Adrenal gland (tissue), 9 donors: ENCODE measurements at regions not wholly inside any gene's neighbourhood (a gene's known extent, or its start where the extent isn't known, plus 50 kb on each side); places are given as distances from the start of the nearest gene placed in this dataset.
"Not testable (repeated sequence)": the region's sequence is repeated elsewhere in the genome, so short reads cannot be mapped to it uniquely, and the experiment has no call there.

Source experiments
- DNase-seq, 7 donors: peaks; one replicate each; pipeline ENCODE4 v3.0.0-alpha.2; 2019 to 2020
- H3K27ac ChIP-seq, 5 donors: fragments of 200-600 bp; sonication (generic) in 4 of 5; 1 replicate in 3 of 5; 2 replicates in 2 of 5; pipeline versions ENCODE4 v1.5.1 to v1.8.0; 2016 to 2020; ENCODE audit warnings: mild to moderate bottlenecking in 1 of 5
- H3K27me3 ChIP-seq: fragments of 200-600 bp; 2 replicates; pipeline ENCODE4 v1.8.0; 2021
- H3K36me3 ChIP-seq, 2 donors: fragments of 200-600 bp; replicated peaks in 1 of 2; 1 replicate in 1 of 2; 2 replicates in 1 of 2; pipeline versions ENCODE4 v1.5.1 to v1.8.0; 2018 to 2022
- H3K4me1 ChIP-seq, 2 donors: fragments of 200-600 bp; replicated peaks in 1 of 2; 1 replicate in 1 of 2; 2 replicates in 1 of 2; pipeline versions ENCODE4 v1.5.1 to v1.8.0; 2018 to 2021
- H3K4me3 ChIP-seq, 4 donors: fragments of 200-600 bp; sonication (generic) in 3 of 4; one replicate each; pipeline ENCODE4 v1.5.1; 2016 to 2018
- H3K9me3 ChIP-seq, 3 donors: fragments of 200-600 bp; sonication (generic) in 1 of 3; replicated peaks in 1 of 3; 1 replicate in 2 of 3; 2 replicates in 1 of 3; pipeline versions ENCODE4 v1.5.1 to v1.8.0; 2016 to 2021
- CTCF ChIP-seq, 6 experiments: fragments of 450-650 bp in 4 of 6; fragments of 200-600 bp in 2 of 6; sonication (generic) in 1 of 6; IDR thresholded peaks; 1 replicate in 5 of 6; 2 replicates in 1 of 6; pipeline versions ENCODE4 v1.5.1 to v1.8.0; 2016 to 2021; ENCODE audit warnings: antibody characterized with exemption in 6 of 6, mild to moderate bottlenecking in 2 of 6, moderate library complexity in 1 of 6
- POLR2A ChIP-seq, 2 donors: fragments of 450-650 bp; IDR thresholded peaks; one replicate each; pipeline ENCODE4 v1.6.1; 2017; ENCODE audit warnings: antibody characterized with exemption in 2 of 2, mild to moderate bottlenecking in 2 of 2, moderate library complexity in 1 of 2
- WGBS, 4 donors: extraction: QIAGEN DNeasy Blood & Tissue Kit in 2 of 4; methylation state at CpG; one replicate each; pipeline versions ENCODE4 v1.1.5 to v1.1.7; 2013 to 2017; 5-methylcytosine and 5-hydroxymethylcytosine counted together
- intact Hi-C, 2 donors: fragments of 100-400 bp; cut with DNase I; formaldehyde crosslinking; loops; one replicate each; pipeline versions ENCODE4 v1.14.1 to v1.15.0; 2022 to 2023
- donor health status: healthy with polysubstance abuse.
- donor health status: Bipolar disorder and iron deficiency.
- donor health status: DM: yes; HTN: yes; CAD: no.
- donor health status: DM: no; HTN: no; CAD: no.
- donor health status: DM: no; HTN: no; CAD: no.

- DNase-seq, result no peak
- no peak overlapping the region for H3K4me3 ChIP-seq
- H3K27me3 ChIP-seq, result no peaks in the 10 kb centered on the region
- H3K9me3 ChIP-seq, result no peaks in the 10 kb centered on the region
- H3K27ac ChIP-seq, result no peak overlapping the region
- no peaks in the 10 kb centered on the region for H3K4me1 ChIP-seq
- no peak for TF ChIP-seq POLR2A (IDR thresholded peaks at IDR 0.05)
- peaks cover 0 to 6% of the 10 kb centered on the region in 2 donors for H3K36me3 ChIP-seq
- intact Hi-C loops, result no loop called here
These were observed 134.7 kb upstream of the XIST start for GRCh38 chrX:73987166-73987565.

DNA sequence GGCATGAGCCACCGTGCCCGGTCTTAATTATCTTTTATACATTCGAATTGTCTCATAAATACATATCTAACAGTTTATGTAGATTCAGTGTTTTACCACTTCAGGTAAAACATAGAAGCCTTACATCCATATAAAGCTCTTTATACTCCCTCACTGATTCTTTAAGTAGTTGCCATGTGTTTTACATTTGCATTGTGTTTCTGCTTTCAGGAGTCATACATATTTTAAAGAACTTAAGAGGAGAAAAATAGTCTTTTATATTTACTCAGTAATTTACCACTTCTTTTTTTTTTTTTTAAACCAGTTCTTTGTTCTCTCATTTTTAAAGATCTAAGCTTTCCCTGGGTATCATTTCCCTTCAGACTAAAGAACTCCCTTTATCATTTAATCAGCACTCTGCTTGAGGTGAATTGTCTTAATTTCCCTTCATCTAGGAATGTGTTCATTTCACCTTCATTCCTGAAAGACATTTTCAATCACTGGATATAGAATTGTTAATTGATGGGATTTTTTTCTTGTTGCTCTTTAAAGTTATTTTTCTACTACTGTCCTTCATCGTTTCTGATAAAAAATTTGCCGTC lies 127.1 kb upstream of the XIST start:
- TF ChIP-seq POLR2A (IDR thresholded peaks at IDR 0.05) (no peak), CTCF (IDR thresholded peaks at IDR 0.05) (no peak)
- Histone ChIP-seq H3K27ac (no peak overlapping the region), H3K36me3 (peaks cover 0 to under 1% of the 10 kb centered on the region in 2 donors), H3K9me3 (no peaks in the 10 kb centered on the region), H3K4me3 (no peak overlapping the region), H3K27me3 (no peaks in the 10 kb centered on the region), H3K4me1 (no peaks in the 10 kb centered on the region)
- 58 to 71% (median 65%) methylated on average over 5 of the region's 5 CpGs for WGBS, 4 donors
- intact Hi-C loops, result no loop called here
- no peak for DNase-seq

DNA sequence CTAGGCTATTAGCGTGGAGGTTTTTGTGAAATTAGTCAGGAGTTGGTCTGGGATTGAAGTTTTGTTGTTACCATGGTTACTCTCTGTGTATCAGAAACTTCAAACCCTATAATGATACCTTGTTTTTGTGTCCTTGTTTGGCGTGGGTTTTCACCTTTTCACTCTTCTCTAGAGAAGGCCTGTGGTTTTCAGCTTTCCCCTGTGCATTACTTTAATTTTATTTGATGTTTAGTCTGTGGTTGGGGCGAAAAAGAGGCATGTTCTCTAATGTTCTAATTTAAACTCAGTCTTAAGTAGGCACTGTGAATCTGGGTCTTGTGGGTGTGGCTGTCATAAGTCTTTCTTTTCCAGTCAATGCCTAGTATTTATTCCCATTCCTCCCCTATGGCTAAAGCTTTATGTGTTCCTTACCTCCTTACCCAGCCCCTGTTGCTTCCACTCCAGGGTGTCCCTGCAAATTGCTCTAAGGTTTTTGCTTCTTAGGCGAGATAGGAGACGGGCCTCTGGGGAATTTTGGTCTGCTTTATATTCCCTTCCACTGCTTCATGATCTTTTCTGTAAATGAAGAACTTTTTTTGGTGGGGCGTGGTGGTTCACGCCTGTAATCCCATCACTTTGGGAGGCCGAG lies 125.1 kb upstream of the XIST start:
- no peak overlapping the region for H3K4me3 ChIP-seq
- TF ChIP-seq CTCF (IDR thresholded peaks at IDR 0.05) (no peak), POLR2A (IDR thresholded peaks at IDR 0.05) (no peak)
- WGBS, 4 donors, result 93 to 98% (median 95%) methylated on average over 8 of the region's 8 CpGs
- H3K4me1 ChIP-seq, result no peaks in the 10 kb centered on the region
- DNase-seq, result no peak
- no peak overlapping the region for H3K27ac ChIP-seq
- no peaks in the 10 kb centered on the region for H3K9me3 ChIP-seq
- intact Hi-C loops, result no loop called here
- no peaks in the 10 kb centered on the region for H3K27me3 ChIP-seq
- H3K36me3 ChIP-seq, result no peaks in the 10 kb centered on the region

DNA sequence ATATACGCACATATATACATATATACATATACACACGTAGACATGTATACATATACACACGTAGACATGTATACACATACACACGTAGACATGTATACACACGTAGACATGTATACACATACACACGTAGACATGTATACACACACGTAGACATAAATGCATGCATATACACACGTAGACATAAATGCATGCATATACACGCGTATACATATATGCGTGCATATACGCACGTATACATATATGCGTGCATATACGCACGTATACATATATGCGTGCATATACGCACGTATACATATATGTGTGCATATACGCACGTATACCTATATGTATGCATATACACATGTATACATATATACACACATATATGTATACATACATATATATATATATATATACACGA lies 114.9 kb upstream of the XIST start:
- DNase-seq, H3K9me3 ChIP-seq, H3K27ac ChIP-seq, H3K36me3 ChIP-seq, intact Hi-C loops, H3K27me3 ChIP-seq, H3K4me1 ChIP-seq, H3K4me3 ChIP-seq: not testable (repeated sequence)
- WGBS, 4 donors, result 85 to 96% (median 92%) methylated on average over 22 of the region's 22 CpGs

GRCh38 chrX:73965833-73966232 lies 113.3 kb upstream of the XIST start:
- no peaks in the 10 kb centered on the region for H3K27me3 ChIP-seq
- no peak for DNase-seq
- H3K36me3 ChIP-seq, result no peaks in the 10 kb centered on the region
- no peak for TF ChIP-seq CTCF (IDR thresholded peaks at IDR 0.05)
- 42 to 86% (median 65%) methylated on average over 2 of the region's 2 CpGs; no CpG with 5 or more reads in 1 of the 4 donors for WGBS, 4 donors
- no peaks in the 10 kb centered on the region for H3K4me1 ChIP-seq
- H3K9me3 ChIP-seq, result no peaks in the 10 kb centered on the region
- intact Hi-C loops, result no loop called here
- H3K4me3 ChIP-seq, result no peak overlapping the region
- H3K27ac ChIP-seq, result no peak overlapping the region
